GM19025 (cell line): ENCODE measurements at regions not wholly inside any gene's neighbourhood (a gene's known extent, or its start where the extent isn't known, plus 50 kb on each side); places are given as distances from the start of the nearest gene placed in this dataset.
"Not testable (repeated sequence)": the region's sequence is repeated elsewhere in the genome, so short reads cannot be mapped to it uniquely, and the experiment has no call there.

ENCODE experiments used
- ATAC-seq: cut with Tn5 transposase; IDR thresholded peaks from one replicate; pipeline ENCODE4 v1.9.1; 2021; ENCODE audit warnings: mild to moderate bottlenecking, low read depth, moderate library complexity; ENCODE audit not compliant: unreplicated experiment

- ATAC-seq: no peak
These were observed 597.8 kb downstream of the ETNK1 start for GRCh38 chr12:23222801-23223200.

GRCh38 chr12:23228101-23228500, 603.1 kb downstream of the ETNK1 start:
- ATAC-seq: no peak

- ATAC-seq: no peak
These were observed 605.9 kb downstream of the ETNK1 start for GRCh38 chr12:23230899-23231298.

- ATAC-seq: no peak
These were observed 611.3 kb downstream of the ETNK1 start for GRCh38 chr12:23236066-23236780.

GRCh38 chr12:23236811-23237210, 611.8 kb downstream of the ETNK1 start:
- ATAC-seq: no peak

GRCh38 chr12:23238190-23238589, 613.2 kb downstream of the ETNK1 start:
- ATAC-seq: no peak

GRCh38 chr12:23238957-23239356, 614.0 kb downstream of the ETNK1 start:
- no peak for ATAC-seq

GRCh38 chr12:23245186-23245585, 620.2 kb downstream of the ETNK1 start:
- ATAC-seq: no peak

- ATAC-seq: no peak
These were observed 628.2 kb downstream of the ETNK1 start for GRCh38 chr12:23253191-23253590.

GRCh38 chr12:23253910-23254309, 628.9 kb downstream of the ETNK1 start:
- ATAC-seq: not testable (repeated sequence)

GRCh38 chr12:23259558-23259957, 634.6 kb downstream of the ETNK1 start:
- ATAC-seq: no peak

- no peak for ATAC-seq
These were observed 637.7 kb downstream of the ETNK1 start for GRCh38 chr12:23262670-23263069.

GRCh38 chr12:23277831-23278230, 652.9 kb downstream of the ETNK1 start:
- ATAC-seq: no peak

- no peak for ATAC-seq
These were observed 656.3 kb downstream of the ETNK1 start for GRCh38 chr12:23281295-23281694.

GRCh38 chr12:23282701-23283100, 657.7 kb downstream of the ETNK1 start:
- ATAC-seq: no peak

- ATAC-seq: not testable (repeated sequence)
These were observed 661.0 kb downstream of the ETNK1 start for GRCh38 chr12:23285764-23286530.

GRCh38 chr12:23290627-23291330, 658.7 kb downstream of the SOX5 start:
- no peak for ATAC-seq

GRCh38 chr12:23303220-23303619, 646.2 kb downstream of the SOX5 start:
- ATAC-seq: no peak

GRCh38 chr12:23303821-23304220, 645.6 kb downstream of the SOX5 start:
- no peak for ATAC-seq

- no peak for ATAC-seq
These were observed 615.5 kb downstream of the SOX5 start for GRCh38 chr12:23333938-23334337.

- no peak for ATAC-seq
These were observed 613.9 kb downstream of the SOX5 start for GRCh38 chr12:23335593-23335992.
